A549 (cell line): ENCODE measurements at regions not wholly inside any gene's neighbourhood (a gene's known extent, or its start where the extent isn't known, plus 50 kb on each side); places are given as distances from the start of the nearest gene placed in this dataset.

Experiments used
- CTCF ChIP-seq: fragments of >200 bp; sonication (Bioruptor Twin); formaldehyde crosslinking; IDR thresholded peaks from 3 replicates; pipeline ENCODE4 v1.5.1; 2016
- EP300 ChIP-seq, 2 experiments: fragments of >200 bp; sonication (Bioruptor Twin); formaldehyde crosslinking; IDR thresholded peaks; 2 replicates in 1 of 2; 3 replicates in 1 of 2; pipeline ENCODE4 v1.6.1; 2016 to 2017
- FOSL2 ChIP-seq, 2 experiments: fragments of 450-650 bp in 1 of 2; fragments of >200 bp in 1 of 2; sonication (Bioruptor Twin) in 1 of 2; formaldehyde crosslinking; IDR thresholded peaks; 2 replicates each; pipeline versions ENCODE4 v1.5.0 to v1.6.1; 2016 to 2020; ENCODE audit warnings: mild to moderate bottlenecking in 1 of 2, moderate library complexity in 1 of 2
- HDAC2 ChIP-seq: fragments of 200-600 bp; sonication (generic); IDR thresholded peaks from 2 replicates; pipeline ENCODE4 v1.6.1; 2016
- KDM5A ChIP-seq: fragments of 200-600 bp; sonication (generic); IDR thresholded peaks from 2 replicates; pipeline ENCODE4 v1.6.1; 2016; ENCODE audit warnings: antibody characterized with exemption, mild to moderate bottlenecking
- MAX ChIP-seq: IDR thresholded peaks from 2 replicates; pipeline ENCODE4 v1.6.1; 2012
- MYC ChIP-seq: IDR thresholded peaks from 2 replicates; pipeline ENCODE4 v1.6.1; 2012; ENCODE audit warnings: mild to moderate bottlenecking, inconsistent platforms, low read length, improper control_type of control experiment, borderline replicate concordance
- POLR2A ChIP-seq: IDR thresholded peaks from 2 replicates; pipeline ENCODE4 v1.6.1; 2012; ENCODE audit warnings: mild to moderate bottlenecking, low read length
- RAD21 ChIP-seq, 2 experiments: fragments of >200 bp in 1 of 2; sonication (Bioruptor Twin) in 1 of 2; formaldehyde crosslinking in 1 of 2; IDR thresholded peaks in 1 of 2; conservative IDR thresholded peaks in 1 of 2; 2 replicates in 1 of 2; 3 replicates in 1 of 2; pipeline ENCODE4 v1.6.1; 2012 to 2018; ENCODE audit warnings: inconsistent platforms in 1 of 2
- RCOR1 ChIP-seq: fragments of 150-350 bp; IDR thresholded peaks from 2 replicates; pipeline ENCODE4 v1.6.1; 2014; ENCODE audit warnings: antibody characterized with exemption, low read length, low read depth
- ZC3H11A ChIP-seq: fragments of 450-650 bp; IDR thresholded peaks from 2 replicates; pipeline ENCODE4 v1.6.1; 2014; ENCODE audit warnings: antibody characterized with exemption, mild to moderate bottlenecking
- TF ChIP-seq, protein P1 (sequence below): fragments of 200-600 bp; sonication (generic); IDR thresholded peaks from 2 replicates; pipeline ENCODE4 v1.6.1; 2016; ENCODE audit warnings: antibody characterized with exemption, mild to moderate bottlenecking, moderate library complexity
- TF ChIP-seq, protein P2 (sequence below): fragments of 250-450 bp; sonication (Bioruptor Pico); IDR thresholded peaks from 2 replicates; pipeline ENCODE4 v1.5.0; 2021; ENCODE audit warnings: mild to moderate bottlenecking, moderate library complexity, borderline replicate concordance

DNA sequence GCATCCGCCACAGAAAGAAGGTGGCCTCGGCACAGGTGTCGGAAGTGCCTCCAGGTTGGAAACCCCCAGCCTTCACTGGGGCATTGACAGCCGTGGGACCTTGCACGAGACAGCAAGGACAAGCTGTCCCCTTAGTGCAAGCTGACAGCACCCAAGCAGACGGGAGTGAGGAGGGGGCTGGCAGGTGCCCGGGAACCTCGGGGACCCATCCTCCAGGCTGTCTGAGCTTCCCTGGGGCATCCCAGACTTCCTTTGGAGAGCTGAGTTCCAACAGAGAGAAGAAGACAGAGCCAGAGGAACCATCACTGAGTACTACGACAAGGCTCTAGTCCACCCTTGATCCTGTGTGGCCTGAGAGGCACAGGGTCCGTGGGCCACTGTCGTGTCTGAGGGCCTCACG is 100.6 kb upstream of the RAB4A start:
- no peak for TF ChIP-seq POLR2A
- TF ChIP-seq CTCF: no peak
- no peak for TF ChIP-seq RAD21 (conservative IDR thresholded peaks at IDR 0.05 in 1 of 2, IDR thresholded peaks at IDR 0.05 in 1 of 2)
- TF ChIP-seq, protein P1, sequence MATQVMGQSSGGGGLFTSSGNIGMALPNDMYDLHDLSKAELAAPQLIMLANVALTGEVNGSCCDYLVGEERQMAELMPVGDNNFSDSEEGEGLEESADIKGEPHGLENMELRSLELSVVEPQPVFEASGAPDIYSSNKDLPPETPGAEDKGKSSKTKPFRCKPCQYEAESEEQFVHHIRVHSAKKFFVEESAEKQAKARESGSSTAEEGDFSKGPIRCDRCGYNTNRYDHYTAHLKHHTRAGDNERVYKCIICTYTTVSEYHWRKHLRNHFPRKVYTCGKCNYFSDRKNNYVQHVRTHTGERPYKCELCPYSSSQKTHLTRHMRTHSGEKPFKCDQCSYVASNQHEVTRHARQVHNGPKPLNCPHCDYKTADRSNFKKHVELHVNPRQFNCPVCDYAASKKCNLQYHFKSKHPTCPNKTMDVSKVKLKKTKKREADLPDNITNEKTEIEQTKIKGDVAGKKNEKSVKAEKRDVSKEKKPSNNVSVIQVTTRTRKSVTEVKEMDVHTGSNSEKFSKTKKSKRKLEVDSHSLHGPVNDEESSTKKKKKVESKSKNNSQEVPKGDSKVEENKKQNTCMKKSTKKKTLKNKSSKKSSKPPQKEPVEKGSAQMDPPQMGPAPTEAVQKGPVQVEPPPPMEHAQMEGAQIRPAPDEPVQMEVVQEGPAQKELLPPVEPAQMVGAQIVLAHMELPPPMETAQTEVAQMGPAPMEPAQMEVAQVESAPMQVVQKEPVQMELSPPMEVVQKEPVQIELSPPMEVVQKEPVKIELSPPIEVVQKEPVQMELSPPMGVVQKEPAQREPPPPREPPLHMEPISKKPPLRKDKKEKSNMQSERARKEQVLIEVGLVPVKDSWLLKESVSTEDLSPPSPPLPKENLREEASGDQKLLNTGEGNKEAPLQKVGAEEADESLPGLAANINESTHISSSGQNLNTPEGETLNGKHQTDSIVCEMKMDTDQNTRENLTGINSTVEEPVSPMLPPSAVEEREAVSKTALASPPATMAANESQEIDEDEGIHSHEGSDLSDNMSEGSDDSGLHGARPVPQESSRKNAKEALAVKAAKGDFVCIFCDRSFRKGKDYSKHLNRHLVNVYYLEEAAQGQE: no peak
- no peak for TF ChIP-seq FOSL2 (IDR thresholded peaks at IDR 0.05)
- TF ChIP-seq FOSL2 (CRISPR knock-in tag; IDR thresholded peaks at IDR 0.05): no peak
- TF ChIP-seq KDM5A: no peak
- TF ChIP-seq ZC3H11A: no peak
- TF ChIP-seq MAX: no peak
- no peak for TF ChIP-seq RCOR1
- no peak for TF ChIP-seq EP300 (IDR thresholded peaks at IDR 0.05)
- TF ChIP-seq, protein P2, sequence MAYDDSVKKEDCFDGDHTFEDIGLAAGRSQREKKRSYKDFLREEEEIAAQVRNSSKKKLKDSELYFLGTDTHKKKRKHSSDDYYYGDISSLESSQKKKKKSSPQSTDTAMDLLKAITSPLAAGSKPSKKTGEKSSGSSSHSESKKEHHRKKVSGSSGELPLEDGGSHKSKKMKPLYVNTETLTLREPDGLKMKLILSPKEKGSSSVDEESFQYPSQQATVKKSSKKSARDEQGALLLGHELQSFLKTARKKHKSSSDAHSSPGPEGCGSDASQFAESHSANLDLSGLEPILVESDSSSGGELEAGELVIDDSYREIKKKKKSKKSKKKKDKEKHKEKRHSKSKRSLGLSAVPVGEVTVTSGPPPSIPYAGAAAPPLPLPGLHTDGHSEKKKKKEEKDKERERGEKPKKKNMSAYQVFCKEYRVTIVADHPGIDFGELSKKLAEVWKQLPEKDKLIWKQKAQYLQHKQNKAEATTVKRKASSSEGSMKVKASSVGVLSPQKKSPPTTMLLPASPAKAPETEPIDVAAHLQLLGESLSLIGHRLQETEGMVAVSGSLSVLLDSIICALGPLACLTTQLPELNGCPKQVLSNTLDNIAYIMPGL (CRISPR knock-in tag): no peak
- TF ChIP-seq HDAC2: no peak
- TF ChIP-seq MYC: no peak
